ENCODE measurements at regions not wholly inside any gene's neighbourhood (a gene's known extent, or its start where the extent isn't known, plus 50 kb on each side); places are given as distances from the start of the nearest gene placed in this dataset.

GRCh38 chr2:138327967-138328366, 173.6 kb upstream of the SPOPL start:
- TF ChIP-seq, protein P1, sequence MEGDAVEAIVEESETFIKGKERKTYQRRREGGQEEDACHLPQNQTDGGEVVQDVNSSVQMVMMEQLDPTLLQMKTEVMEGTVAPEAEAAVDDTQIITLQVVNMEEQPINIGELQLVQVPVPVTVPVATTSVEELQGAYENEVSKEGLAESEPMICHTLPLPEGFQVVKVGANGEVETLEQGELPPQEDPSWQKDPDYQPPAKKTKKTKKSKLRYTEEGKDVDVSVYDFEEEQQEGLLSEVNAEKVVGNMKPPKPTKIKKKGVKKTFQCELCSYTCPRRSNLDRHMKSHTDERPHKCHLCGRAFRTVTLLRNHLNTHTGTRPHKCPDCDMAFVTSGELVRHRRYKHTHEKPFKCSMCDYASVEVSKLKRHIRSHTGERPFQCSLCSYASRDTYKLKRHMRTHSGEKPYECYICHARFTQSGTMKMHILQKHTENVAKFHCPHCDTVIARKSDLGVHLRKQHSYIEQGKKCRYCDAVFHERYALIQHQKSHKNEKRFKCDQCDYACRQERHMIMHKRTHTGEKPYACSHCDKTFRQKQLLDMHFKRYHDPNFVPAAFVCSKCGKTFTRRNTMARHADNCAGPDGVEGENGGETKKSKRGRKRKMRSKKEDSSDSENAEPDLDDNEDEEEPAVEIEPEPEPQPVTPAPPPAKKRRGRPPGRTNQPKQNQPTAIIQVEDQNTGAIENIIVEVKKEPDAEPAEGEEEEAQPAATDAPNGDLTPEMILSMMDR (IDR thresholded peaks at IDR 0.05) = no peak
- no peak for TF ChIP-seq POLR2A (IDR thresholded peaks at IDR 0.05)
- Histone ChIP-seq H3K4me3 (no peak overlapping the region), H3K27me3 (no peaks in the 10 kb centered on the region), H3K4me1 (no peaks in the 10 kb centered on the region), H3K9me3 (no peaks in the 10 kb centered on the region), H3K27ac (no peak overlapping the region), H3K36me3 (no peaks in the 10 kb centered on the region)
- DNase-seq = no peak
- intact Hi-C loops (cut with DNase I; ENCODE audit: low total_unique reads) = no loop called here

GRCh38 chr2:138329162-138329561, 172.4 kb upstream of the SPOPL start:
- intact Hi-C loops (cut with DNase I; ENCODE audit: low total_unique reads) = no loop called here
- H3K27me3 ChIP-seq = no peaks in the 10 kb centered on the region
- no peak for TF ChIP-seq POLR2A (IDR thresholded peaks at IDR 0.05)
- TF ChIP-seq, protein P1 (IDR thresholded peaks at IDR 0.05) = no peak

DNA sequence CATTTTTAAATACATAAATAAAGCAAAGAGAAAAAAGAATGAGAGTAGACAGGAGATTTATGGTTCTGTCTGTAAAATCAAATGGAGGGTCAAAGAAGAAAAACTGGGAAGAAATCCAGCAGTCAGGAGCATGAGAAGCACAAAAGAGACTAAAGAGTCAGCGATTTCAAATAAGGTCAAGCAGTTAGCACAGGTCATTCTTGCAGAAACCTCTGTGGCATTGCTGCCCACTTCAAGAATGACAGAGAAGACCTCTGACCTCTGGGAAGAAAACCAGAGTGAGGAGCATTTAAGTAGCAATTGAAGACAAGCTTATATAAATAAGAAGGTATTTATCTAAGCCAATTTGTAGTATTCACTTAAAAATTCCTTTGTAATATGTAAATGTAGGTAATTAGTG, 172.0 kb upstream of the SPOPL start:
- TF ChIP-seq POLR2A (IDR thresholded peaks at IDR 0.05) = no peak
- TF ChIP-seq, protein P1 (IDR thresholded peaks at IDR 0.05) = no peak
- no peak overlapping the region for H3K27ac ChIP-seq
- no peak for DNase-seq
- H3K4me3 ChIP-seq = no peak overlapping the region
- H3K27me3 ChIP-seq = no peaks in the 10 kb centered on the region
- no peaks in the 10 kb centered on the region for H3K36me3 ChIP-seq
- intact Hi-C loops (cut with DNase I; ENCODE audit: low total_unique reads) = no loop called here
- no peaks in the 10 kb centered on the region for H3K9me3 ChIP-seq
- no peaks in the 10 kb centered on the region for H3K4me1 ChIP-seq

More at GRCh38 chr2:138329162-138329561, 172.4 kb upstream of the SPOPL start:
- Histone ChIP-seq H3K27ac (no peak overlapping the region), H3K9me3 (no peaks in the 10 kb centered on the region), H3K4me1 (no peaks in the 10 kb centered on the region), H3K36me3 (no peaks in the 10 kb centered on the region), H3K4me3 (no peak overlapping the region)
- no peak for DNase-seq

- Histone ChIP-seq H3K27ac (no peak overlapping the region), H3K9me3 (no peaks in the 10 kb centered on the region), H3K4me3 (no peak overlapping the region), H3K27me3 (no peaks in the 10 kb centered on the region), H3K4me1 (no peaks in the 10 kb centered on the region), H3K36me3 (no peaks in the 10 kb centered on the region)
- intact Hi-C loops (cut with DNase I; ENCODE audit: low total_unique reads) = no loop called here
- DNase-seq = no peak
- TF ChIP-seq, protein P1 (IDR thresholded peaks at IDR 0.05) = no peak
- TF ChIP-seq POLR2A (IDR thresholded peaks at IDR 0.05) = no peak
Measured at GRCh38 chr2:138333121-138333520, 168.4 kb upstream of the SPOPL start.

DNA sequence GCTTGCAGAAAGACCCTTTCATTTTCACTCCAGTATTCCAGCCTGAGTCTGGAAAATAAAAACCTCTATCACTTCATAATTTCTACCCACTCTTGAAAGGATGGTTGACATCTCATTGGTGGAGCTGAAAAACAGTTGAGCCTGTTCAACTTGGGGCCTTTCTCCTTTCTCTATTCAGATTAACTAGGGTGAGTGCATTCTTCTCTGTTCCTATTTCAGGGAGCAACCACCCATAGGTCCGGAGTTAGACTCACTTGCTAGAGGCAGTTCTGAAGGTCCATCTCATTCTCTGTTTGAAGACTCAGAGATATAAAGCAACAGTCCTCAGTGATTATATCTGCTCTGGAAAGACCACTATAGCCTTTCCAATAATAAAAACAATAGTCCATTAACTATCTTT, 167.9 kb upstream of the SPOPL start:
- TF ChIP-seq, protein P1 (IDR thresholded peaks at IDR 0.05) = no peak
- TF ChIP-seq POLR2A (IDR thresholded peaks at IDR 0.05) = no peak
- H3K4me1 ChIP-seq = no peaks in the 10 kb centered on the region
- H3K4me3 ChIP-seq = no peak overlapping the region
- no peaks in the 10 kb centered on the region for H3K27me3 ChIP-seq
- DNase-seq = no peak
- H3K27ac ChIP-seq = no peak overlapping the region
- intact Hi-C loops (cut with DNase I; ENCODE audit: low total_unique reads) = no loop called here
- no peaks in the 10 kb centered on the region for H3K36me3 ChIP-seq
- no peaks in the 10 kb centered on the region for H3K9me3 ChIP-seq

All from uterus (tissue), 3 donors.